K562 (cell line): ENCODE measurements at regions not wholly inside any gene's neighbourhood (a gene's known extent, or its start where the extent isn't known, plus 50 kb on each side); places are given as distances from the start of the nearest gene placed in this dataset.
A peak's percentile ranks its signal among the peaks of the same experiment; 100 is the strongest.

Experiments used
- ATAC-seq: fragments of 200-7000 bp; cut with Tn5 transposase; 3 replicates; pipeline ENCODE4 v1.9.1; 2020; ENCODE audit warnings: moderate library complexity
- BruUV-seq: library from RNA; stranded (reverse); fragments of 400-500 nt; replicated peaks from 2 replicates; lab custom pipeline; 2021; lab: Mats Ljungman, UMichigan
- CTCF ChIA-PET: fragments of 300-600 bp; formaldehyde crosslinking; extraction: SDS; loops from one replicate; lab custom pipeline; 2021; ENCODE audit warnings: low intra/inter-chr PET ratio; lab: Yijun Ruan, JAX
- POLR2A ChIA-PET: fragments of 300-600, 350-650 bp; sonication (Branson Sonifier 250); formaldehyde crosslinking; extraction: SDS; loops from one replicate; lab custom pipeline; 2021; ENCODE audit warnings: antibody characterized with exemption, inconsistent platforms; lab: Yijun Ruan, JAX
- DNase-seq, 4 experiments: peaks; one replicate each; pipeline versions ENCODE4 v3.0.0 to v3.0.0-alpha.2; 2011 to 2018; ENCODE audit warnings: low spot score in 3 of 4, mixed read lengths in 3 of 4; ENCODE audit errors: extremely low read depth in 1 of 4
- FAIRE-seq: peaks from 2 replicates; lab custom pipeline; 2011; peaks lifted over from hg19 to GRCh38; lab: Jason Lieb, UNC
- H2AFZ ChIP-seq: 2 replicates; pipeline ENCODE4 v1.6.0; 2011; ENCODE audit warnings: low read depth, low read length, control low read depth, inconsistent platforms
- H3K27ac ChIP-seq: fragments of 200-600 bp; 3 replicates; pipeline ENCODE4 v1.8.0; 2011; ENCODE audit warnings: low read depth, mild to moderate bottlenecking, control low read depth, inconsistent platforms, low read length, moderate library complexity, mixed read lengths; ENCODE audit errors: extremely low read depth
- H3K27me3 ChIP-seq, 2 experiments: fragments of 300-600 bp in 1 of 2; 2 replicates in 1 of 2; 3 replicates in 1 of 2; pipeline versions ENCODE4 v1.6.0 to v1.8.0; 2011; ENCODE audit warnings: inconsistent platforms in 2 of 2, low read length in 2 of 2, mild to moderate bottlenecking in 1 of 2, mixed read lengths in 1 of 2, moderate library complexity in 1 of 2; ENCODE audit not compliant: control insufficient read depth in 2 of 2, insufficient read depth in 2 of 2
- H3K36me3 ChIP-seq: fragments of 300-600 bp; 3 replicates; pipeline ENCODE4 v1.8.0; 2011; ENCODE audit warnings: mild to moderate bottlenecking, low read length, inconsistent platforms; ENCODE audit not compliant: control insufficient read depth, insufficient read depth
- H3K4me1 ChIP-seq, 2 experiments: fragments of 200-600 bp in 1 of 2; replicated peaks in 1 of 2; 2 replicates in 1 of 2; 3 replicates in 1 of 2; pipeline versions ENCODE4 v1.5.1 to v1.8.0; 2011; ENCODE audit warnings: inconsistent platforms in 2 of 2, low read length in 2 of 2, mild to moderate bottlenecking in 1 of 2, mixed read lengths in 1 of 2, moderate library complexity in 1 of 2; ENCODE audit not compliant: control insufficient read depth in 2 of 2, insufficient read depth in 2 of 2
- H3K4me2 ChIP-seq: 2 replicates; pipeline ENCODE4 v1.6.1; 2011; ENCODE audit warnings: low read length, control low read depth, inconsistent platforms, mixed read lengths; ENCODE audit not compliant: insufficient read depth
- H3K4me3 ChIP-seq: fragments of 200-600 bp; sonication (generic), shearing (Covaris generic); 2 replicates; pipeline ENCODE4 v1.5.1; 2016; ENCODE audit warnings: control low read depth, inconsistent platforms
- H3K79me2 ChIP-seq: fragments of 200-600 bp; 3 replicates; pipeline ENCODE4 v1.8.0; 2011; ENCODE audit warnings: low read length, inconsistent platforms; ENCODE audit not compliant: control insufficient read depth, insufficient read depth
- H3K9ac ChIP-seq, 2 experiments: 2 replicates each; pipeline versions ENCODE4 v1.6.0 to v1.6.1; 2011; ENCODE audit warnings: low read depth in 2 of 2, low read length in 2 of 2, control low read depth in 1 of 2, inconsistent platforms in 1 of 2, mild to moderate bottlenecking in 1 of 2, mixed read lengths in 1 of 2; ENCODE audit not compliant: insufficient read depth in 1 of 2
- H3K9me1 ChIP-seq: one replicate; pipeline ENCODE4 v1.6.0; 2011; ENCODE audit warnings: inconsistent platforms, mild to moderate bottlenecking, low read length, moderate library complexity; ENCODE audit not compliant: control insufficient read depth, insufficient read depth
- H3K9me3 ChIP-seq: replicated peaks from 2 replicates; pipeline ENCODE4 v1.5.1; 2011; ENCODE audit warnings: low read depth, low read length, inconsistent platforms; ENCODE audit not compliant: control insufficient read depth, insufficient read depth
- H4K20me1 ChIP-seq: replicated peaks from 2 replicates; pipeline ENCODE4 v1.6.1; 2011; ENCODE audit warnings: low read length, inconsistent platforms, mixed read lengths; ENCODE audit not compliant: control insufficient read depth, insufficient read depth
- ASH1L ChIP-seq: fragments of 450-650 bp; IDR thresholded peaks from 2 replicates; pipeline ENCODE4 v1.6.1; 2018; ENCODE audit warnings: borderline replicate concordance, mild to moderate bottlenecking, low read depth; ENCODE audit not compliant: partially characterized antibody
- EP400 ChIP-seq: fragments of 450-650 bp; IDR thresholded peaks from 2 replicates; pipeline ENCODE4 v1.6.1; 2017; ENCODE audit warnings: antibody characterized with exemption, mild to moderate bottlenecking, moderate library complexity
- FOS ChIP-seq: IDR thresholded peaks from 3 replicates; pipeline ENCODE4 v1.6.1; 2011; ENCODE audit not compliant: insufficient read length; ENCODE audit errors: extremely low read depth
- GABPB1 ChIP-seq: sonication (generic); formaldehyde crosslinking; IDR thresholded peaks from 2 replicates; pipeline ENCODE4 v1.8.0; 2022; ENCODE audit warnings: mild to moderate bottlenecking, missing genetic modification reagents
- RUNX1 ChIP-seq: sonication (generic); IDR thresholded peaks from 2 replicates; pipeline ENCODE4 v1.6.1; 2016; ENCODE audit warnings: antibody characterized with exemption, low read depth
- TOE1 ChIP-seq, 2 experiments: fragments of 450-650 bp in 1 of 2; sonication (generic) in 1 of 2; formaldehyde crosslinking in 1 of 2; IDR thresholded peaks; 2 replicates each; pipeline versions ENCODE4 v1.7.1 to v1.8.0; 2016 to 2022; ENCODE audit warnings: borderline replicate concordance in 2 of 2, mild to moderate bottlenecking in 2 of 2, antibody characterized with exemption in 1 of 2, inconsistent platforms in 1 of 2, low read depth in 1 of 2, missing genetic modification reagents in 1 of 2, moderate library complexity in 1 of 2
- ZNF224 ChIP-seq: sonication (generic); formaldehyde crosslinking; IDR thresholded peaks from 2 replicates; pipeline ENCODE4 v1.8.0; 2022; ENCODE audit warnings: mild to moderate bottlenecking, missing genetic modification reagents
- ZNF408 ChIP-seq: fragments of 250-450 bp; sonication (Bioruptor Pico); IDR thresholded peaks from 2 replicates; pipeline ENCODE4 v1.4.0; 2020; ENCODE audit warnings: low read depth, mild to moderate bottlenecking, moderate library complexity
- ZNF586 ChIP-seq: fragments of 450-650 bp; formaldehyde crosslinking; conservative IDR thresholded peaks from 2 replicates; pipeline ENCODE4 v1.4.0; 2020; ENCODE audit warnings: mild to moderate bottlenecking, moderate library complexity
- WGBS: fragments of 100-300 bp; shearing (Covaris generic); methylation state at CpG from one replicate; pipeline ENCODE4 v1.1.6; 2016; ENCODE audit warnings: low coverage, mixed read lengths; ENCODE audit not compliant: insufficient coverage; ENCODE audit errors: missing lambda C conversion rate; 5-methylcytosine and 5-hydroxymethylcytosine counted together
- in situ Hi-C: fragments of 300-500 bp; cut with MboI; formaldehyde crosslinking; loops from 4 replicates; pipeline ENCODE4 v1.15.0; 2018; ENCODE audit warnings: inconsistent platforms, mixed read lengths
- intact Hi-C: fragments of 100-400 bp; cut with micrococcal nuclease; formaldehyde crosslinking; loops from 2 replicates; pipeline ENCODE4 v1.14.2; 2022
- TF ChIP-seq, protein P1 (sequence below), 2 experiments: fragments of 450-650 bp; IDR thresholded peaks; 2 replicates each; pipeline ENCODE4 v1.6.1; 2018; ENCODE audit warnings: mild to moderate bottlenecking in 2 of 2, low read depth in 1 of 2; ENCODE audit not compliant: partially characterized antibody in 2 of 2
- TF ChIP-seq, protein P2 (sequence below): fragments of 250-450 bp; sonication (Bioruptor Pico); IDR thresholded peaks from 2 replicates; pipeline ENCODE4 v1.5.0; 2021; ENCODE audit warnings: mild to moderate bottlenecking, moderate library complexity
- TF ChIP-seq, protein P3 (sequence below): IDR thresholded peaks from 2 replicates; pipeline ENCODE4 v1.6.1; 2014; ENCODE audit warnings: antibody characterized with exemption

DNA sequence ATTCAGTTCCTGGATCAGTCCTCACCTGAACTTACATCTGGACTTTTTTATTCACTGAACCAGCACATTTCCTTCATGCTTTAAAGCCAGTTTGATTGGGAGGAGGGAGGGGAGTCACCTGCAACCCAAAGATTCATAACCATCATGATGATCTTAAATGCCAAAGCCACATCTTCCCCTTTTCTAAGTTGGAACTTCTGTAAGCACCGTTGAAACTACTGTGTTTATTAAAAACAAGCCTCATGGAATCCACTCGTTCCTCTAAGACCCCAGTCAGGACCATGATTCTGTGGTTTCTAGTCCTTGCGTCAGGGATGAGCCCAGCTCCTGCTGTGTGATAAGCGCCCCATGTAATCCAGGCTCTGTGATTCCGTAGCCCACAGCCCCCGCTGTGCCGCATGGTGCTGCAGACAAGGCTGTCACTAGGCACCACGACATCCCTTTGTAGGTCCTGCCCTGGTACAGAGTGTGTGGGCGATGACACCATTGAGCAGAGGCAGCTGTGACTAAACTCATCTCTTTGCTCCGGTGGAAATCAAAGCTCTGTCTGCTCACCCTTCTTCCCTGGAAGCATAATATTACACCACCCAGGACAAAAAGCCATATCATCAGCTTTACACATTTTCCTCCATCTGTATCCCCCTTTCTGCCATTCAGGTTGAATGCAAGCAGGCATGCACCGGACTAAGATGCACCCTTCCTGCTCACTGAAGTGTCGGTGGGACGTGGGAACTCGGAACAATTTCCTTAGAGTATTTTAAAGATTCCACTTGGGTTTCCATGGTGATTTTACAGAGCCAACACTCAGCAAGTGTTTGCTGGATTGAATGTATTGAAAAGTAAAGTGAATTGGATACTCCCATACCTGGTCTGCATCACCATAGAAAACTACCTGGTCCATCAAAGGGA is 132.0 kb upstream of the FSTL4 start:
- H3K4me1 ChIP-seq: no peaks in the 10 kb centered on the region
- no peaks in the 10 kb centered on the region for H3K36me3 ChIP-seq
- H3K27ac ChIP-seq: no peak overlapping the region
- no peak for DNase-seq
- H3K4me2 ChIP-seq: no peak overlapping the region
- H3K9me1 ChIP-seq: no peaks in the 10 kb centered on the region
- no peaks in the 10 kb centered on the region for H4K20me1 ChIP-seq
- ATAC-seq: peak; percentile 63
- no peak overlapping the region for H3K4me3 ChIP-seq
- intact Hi-C loops: no loop called here
- H3K9ac ChIP-seq: no peak overlapping the region
- no peak overlapping the region for H2AFZ ChIP-seq
- CTCF ChIA-PET: no interaction called here
- 1% methylated on average over 14 of the region's 14 CpGs for WGBS
- no peaks in the 10 kb centered on the region for H3K79me2 ChIP-seq
- in situ Hi-C loops: no loop called here
- no peaks in the 10 kb centered on the region for H3K9me3 ChIP-seq
- POLR2A ChIA-PET: no interaction called here
- no TSS peak for BruUV-seq
- no peak for FAIRE-seq
- H3K27me3 ChIP-seq: peaks cover 3 to 19% of the 10 kb centered on the region in 2 experiments; a peak in 4 of 5 replicates
- TF ChIP-seq ZNF224 (CRISPR knock-in tag) (no peak), FOS (no peak), EP400 (no peak), ZNF408 (CRISPR knock-in tag) (no peak), TOE1 (IDR thresholded peaks at IDR 0.05; ENCODE audit: borderline replicate concordance) (no peak), TOE1 (CRISPR knock-in tag; IDR thresholded peaks at IDR 0.05; ENCODE audit: borderline replicate concordance, low read depth) (no peak), GABPB1 (no peak), ASH1L (no peak), ZNF586 (no peak), RUNX1 (no peak)
- TF ChIP-seq, protein P1, sequence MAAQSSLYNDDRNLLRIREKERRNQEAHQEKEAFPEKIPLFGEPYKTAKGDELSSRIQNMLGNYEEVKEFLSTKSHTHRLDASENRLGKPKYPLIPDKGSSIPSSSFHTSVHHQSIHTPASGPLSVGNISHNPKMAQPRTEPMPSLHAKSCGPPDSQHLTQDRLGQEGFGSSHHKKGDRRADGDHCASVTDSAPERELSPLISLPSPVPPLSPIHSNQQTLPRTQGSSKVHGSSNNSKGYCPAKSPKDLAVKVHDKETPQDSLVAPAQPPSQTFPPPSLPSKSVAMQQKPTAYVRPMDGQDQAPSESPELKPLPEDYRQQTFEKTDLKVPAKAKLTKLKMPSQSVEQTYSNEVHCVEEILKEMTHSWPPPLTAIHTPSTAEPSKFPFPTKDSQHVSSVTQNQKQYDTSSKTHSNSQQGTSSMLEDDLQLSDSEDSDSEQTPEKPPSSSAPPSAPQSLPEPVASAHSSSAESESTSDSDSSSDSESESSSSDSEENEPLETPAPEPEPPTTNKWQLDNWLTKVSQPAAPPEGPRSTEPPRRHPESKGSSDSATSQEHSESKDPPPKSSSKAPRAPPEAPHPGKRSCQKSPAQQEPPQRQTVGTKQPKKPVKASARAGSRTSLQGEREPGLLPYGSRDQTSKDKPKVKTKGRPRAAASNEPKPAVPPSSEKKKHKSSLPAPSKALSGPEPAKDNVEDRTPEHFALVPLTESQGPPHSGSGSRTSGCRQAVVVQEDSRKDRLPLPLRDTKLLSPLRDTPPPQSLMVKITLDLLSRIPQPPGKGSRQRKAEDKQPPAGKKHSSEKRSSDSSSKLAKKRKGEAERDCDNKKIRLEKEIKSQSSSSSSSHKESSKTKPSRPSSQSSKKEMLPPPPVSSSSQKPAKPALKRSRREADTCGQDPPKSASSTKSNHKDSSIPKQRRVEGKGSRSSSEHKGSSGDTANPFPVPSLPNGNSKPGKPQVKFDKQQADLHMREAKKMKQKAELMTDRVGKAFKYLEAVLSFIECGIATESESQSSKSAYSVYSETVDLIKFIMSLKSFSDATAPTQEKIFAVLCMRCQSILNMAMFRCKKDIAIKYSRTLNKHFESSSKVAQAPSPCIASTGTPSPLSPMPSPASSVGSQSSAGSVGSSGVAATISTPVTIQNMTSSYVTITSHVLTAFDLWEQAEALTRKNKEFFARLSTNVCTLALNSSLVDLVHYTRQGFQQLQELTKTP (IDR thresholded peaks at IDR 0.05; ENCODE audit: low read depth in 1 of 2, partially characterized antibody in 2 of 2): no peak
- TF ChIP-seq, protein P2, sequence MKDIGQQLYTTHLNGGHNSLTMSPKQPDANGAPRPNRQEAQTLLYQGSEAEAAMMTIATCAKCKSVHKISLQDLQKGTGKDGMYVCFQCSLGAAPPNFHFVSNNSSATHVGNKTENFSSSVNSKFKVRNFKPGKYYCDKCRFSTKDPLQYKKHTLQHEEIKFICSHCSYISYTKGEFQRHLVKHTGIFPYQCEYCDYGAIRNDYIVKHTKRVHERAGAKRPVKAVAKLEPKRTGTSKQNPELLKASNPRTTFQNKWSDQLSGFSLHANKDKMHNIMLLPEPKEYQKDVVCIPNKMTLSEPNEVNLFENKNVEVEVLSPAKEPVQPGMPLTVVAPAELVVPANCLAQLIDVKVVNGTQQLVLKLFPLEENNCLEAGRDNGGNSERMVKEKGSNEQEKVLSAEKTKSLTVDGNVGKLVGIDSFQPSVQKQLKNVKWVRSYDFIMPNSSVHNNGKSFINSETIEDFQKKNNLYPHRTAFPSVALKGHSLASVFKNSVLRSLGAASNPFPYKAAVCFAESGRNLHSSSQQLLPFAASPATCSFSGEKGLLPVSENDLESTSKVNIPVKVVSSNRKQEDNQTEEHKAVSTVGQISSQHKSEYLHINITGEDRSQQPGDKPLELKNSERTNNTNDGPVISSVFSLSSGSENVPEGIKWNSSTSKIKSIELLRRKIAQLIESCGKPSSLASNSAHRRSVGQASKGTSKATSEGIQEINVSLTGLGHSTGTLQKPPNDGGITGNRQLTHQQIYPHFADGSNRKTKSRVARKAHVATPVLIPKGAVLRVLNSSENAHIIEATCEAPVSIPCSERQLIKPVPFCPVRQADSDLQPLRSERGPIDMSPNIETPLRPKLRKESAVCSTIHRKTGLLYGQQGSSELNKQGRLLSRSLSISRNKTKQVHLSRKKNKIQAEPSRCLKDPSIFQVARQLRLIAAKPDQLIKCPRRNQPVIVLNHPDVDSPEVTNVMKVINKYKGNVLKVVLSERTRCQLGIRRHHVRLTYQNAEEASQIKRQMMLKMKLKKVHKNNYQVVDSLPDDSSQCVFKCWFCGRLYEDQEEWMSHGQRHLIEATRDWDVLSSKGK (CRISPR knock-in tag): no peak
- TF ChIP-seq, protein P3, sequence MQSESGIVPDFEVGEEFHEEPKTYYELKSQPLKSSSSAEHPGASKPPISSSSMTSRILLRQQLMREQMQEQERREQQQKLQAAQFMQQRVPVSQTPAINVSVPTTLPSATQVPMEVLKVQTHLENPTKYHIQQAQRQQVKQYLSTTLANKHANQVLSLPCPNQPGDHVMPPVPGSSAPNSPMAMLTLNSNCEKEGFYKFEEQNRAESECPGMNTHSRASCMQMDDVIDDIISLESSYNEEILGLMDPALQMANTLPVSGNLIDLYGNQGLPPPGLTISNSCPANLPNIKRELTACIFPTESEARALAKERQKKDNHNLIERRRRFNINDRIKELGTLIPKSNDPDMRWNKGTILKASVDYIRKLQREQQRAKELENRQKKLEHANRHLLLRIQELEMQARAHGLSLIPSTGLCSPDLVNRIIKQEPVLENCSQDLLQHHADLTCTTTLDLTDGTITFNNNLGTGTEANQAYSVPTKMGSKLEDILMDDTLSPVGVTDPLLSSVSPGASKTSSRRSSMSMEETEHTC: no peak
